NCI-H146 treated with DMSO at 0.1 percent for 48 hours (cell line): ENCODE measurements at regions not wholly inside any gene's neighbourhood (a gene's known extent, or its start where the extent isn't known, plus 50 kb on each side); places are given as distances from the start of the nearest gene placed in this dataset.
A peak's percentile ranks its signal among the peaks of the same experiment; 100 is the strongest.
"Not testable (repeated sequence)": the region's sequence is repeated elsewhere in the genome, so short reads cannot be mapped to it uniquely, and the experiment has no call there.

Source experiments
- DNase-seq: peaks from one replicate; lab custom pipeline; 2025; ENCODE audit not compliant: unreplicated experiment; lab: John Stamatoyannopoulos, UW

GRCh38 chr13:79895416-79895815 lies 414.5 kb downstream of the NDFIP2 start:
- no peak for DNase-seq

DNA sequence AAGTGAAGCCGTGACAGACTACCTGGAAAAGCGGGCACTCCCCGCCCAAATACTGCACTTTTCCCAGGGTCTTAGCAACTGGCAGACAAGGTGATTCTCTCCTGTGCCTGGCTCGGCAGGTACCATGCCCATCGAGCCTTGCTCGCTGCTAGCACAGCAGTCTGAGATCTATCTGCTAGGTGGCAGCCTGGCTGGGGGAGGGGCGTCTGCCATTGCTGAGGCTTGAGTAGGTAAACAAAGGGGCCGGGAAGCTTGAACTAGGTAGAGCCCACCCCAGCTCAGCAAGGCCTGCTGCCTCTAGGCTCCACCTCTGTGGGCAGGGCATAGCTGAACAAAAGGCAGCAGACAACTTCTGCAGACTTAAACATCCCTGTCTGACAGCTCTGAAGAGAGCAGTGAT lies 406.3 kb downstream of the NDFIP2 start:
- DNase-seq, result not testable (repeated sequence)

- no peak for DNase-seq
These were observed 405.6 kb downstream of the NDFIP2 start for GRCh38 chr13:79886601-79887000.

DNA sequence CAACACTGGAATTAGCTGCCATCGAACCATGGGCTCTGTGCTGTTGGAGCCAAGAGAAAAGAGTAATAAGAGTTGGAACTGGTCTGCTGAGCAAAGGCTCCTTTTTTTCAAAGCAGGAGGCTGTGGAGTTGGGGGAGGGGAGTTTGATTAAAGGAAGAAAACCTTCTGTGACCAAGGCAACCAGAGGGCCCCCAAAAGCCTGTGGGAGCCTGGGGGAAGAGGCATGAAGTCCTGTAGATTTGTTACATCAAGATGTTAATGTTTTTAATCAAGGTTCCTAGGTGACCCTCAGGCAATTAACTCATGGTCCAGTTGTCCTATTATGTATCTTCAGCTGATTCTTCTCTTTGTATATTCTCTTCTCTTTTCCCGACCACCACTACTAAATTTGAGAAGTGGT lies 403.9 kb downstream of the NDFIP2 start:
- DNase-seq, result no peak

GRCh38 chr13:79883216-79883615 lies 402.3 kb downstream of the NDFIP2 start:
- DNase-seq, result no peak

GRCh38 chr13:79880818-79881217 lies 399.9 kb downstream of the NDFIP2 start:
- no peak for DNase-seq

DNA sequence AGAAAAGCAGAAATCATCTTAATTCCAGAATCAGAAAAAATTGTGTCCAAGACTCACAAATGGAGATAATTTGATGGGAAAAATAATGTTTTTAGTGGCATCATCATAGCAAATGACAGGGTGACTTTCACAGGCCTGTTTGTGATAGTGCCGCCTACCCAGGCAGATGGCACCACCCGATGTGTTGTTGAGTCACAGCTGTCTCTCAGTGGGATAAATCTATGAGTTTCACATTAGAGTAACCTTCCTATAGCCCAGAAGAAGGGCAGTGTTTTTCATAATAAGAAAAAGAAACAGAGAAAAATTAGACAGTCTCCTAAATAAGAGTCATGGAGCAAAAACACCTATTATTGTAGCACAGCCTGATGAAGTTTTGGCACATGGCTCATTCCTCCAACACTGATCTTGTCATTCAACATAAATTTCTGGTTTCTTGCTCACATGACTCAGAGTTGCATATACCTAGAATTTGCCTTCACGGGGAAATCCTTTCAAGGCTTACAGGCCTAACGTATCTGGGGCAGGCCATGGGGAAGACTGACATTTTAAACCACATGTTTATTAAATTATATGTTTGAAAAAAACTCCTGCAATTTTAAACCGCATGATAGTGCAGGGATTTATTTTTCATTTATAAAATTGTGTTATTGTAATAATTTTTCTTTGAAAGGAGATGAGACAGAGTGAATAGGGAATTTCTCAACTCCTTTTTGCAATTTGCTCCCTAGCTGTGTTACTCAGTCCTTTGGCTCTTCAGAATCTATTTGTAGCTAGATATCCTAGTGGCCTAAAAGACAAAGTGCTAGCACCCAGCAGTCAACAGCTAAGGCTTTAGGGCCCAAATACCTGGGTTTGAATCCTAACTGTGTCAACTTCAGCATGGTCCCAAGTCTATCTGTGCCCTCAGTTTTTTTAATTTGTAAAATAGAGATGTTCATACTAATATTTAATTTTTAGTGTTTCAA lies 393.7 kb downstream of the NDFIP2 start:
- DNase-seq, result no peak

GRCh38 chr13:79871594-79871993 lies 390.6 kb downstream of the NDFIP2 start:
- no peak for DNase-seq

GRCh38 chr13:79870766-79871165 lies 389.8 kb downstream of the NDFIP2 start:
- no peak for DNase-seq

DNA sequence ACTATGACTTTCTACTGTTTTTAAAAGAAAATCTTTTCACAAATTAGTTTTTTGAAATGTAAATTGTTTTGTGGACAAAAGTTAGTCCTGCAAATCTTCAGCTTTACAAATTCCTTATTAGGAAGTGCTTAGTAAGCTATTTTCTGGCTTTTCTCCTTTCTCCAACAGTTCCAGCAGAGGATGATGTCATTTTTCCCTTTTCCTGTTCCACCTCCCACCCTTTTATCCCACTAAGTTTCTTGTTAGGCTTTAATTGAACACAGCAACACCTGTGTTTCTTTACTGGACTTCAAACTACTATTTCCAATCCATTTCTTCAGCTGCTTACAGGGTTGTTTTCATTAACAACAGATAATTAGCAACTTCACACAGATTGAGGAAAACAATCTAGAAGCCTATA lies 389.2 kb downstream of the NDFIP2 start:
- DNase-seq, result no peak

DNA sequence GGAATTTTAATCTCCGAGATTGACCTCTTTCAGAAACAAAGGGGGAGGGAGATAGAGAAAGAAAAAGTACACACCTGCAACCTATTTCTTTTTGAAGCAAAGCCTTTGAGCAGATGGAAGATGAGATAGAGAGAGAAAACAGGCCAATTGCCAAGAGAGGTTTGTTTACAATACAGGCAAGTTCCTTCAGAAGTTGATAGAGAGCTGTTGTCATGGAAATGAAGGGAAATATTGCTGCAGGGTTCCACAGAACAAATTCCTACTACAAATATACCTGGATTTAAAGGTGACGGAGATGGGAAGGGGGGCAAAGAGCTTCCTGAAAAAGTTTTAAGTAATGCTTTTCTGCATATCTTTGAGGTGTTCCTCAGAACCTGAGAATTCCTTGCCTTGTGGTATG lies 388.4 kb downstream of the NDFIP2 start:
- DNase-seq, result no peak

DNA sequence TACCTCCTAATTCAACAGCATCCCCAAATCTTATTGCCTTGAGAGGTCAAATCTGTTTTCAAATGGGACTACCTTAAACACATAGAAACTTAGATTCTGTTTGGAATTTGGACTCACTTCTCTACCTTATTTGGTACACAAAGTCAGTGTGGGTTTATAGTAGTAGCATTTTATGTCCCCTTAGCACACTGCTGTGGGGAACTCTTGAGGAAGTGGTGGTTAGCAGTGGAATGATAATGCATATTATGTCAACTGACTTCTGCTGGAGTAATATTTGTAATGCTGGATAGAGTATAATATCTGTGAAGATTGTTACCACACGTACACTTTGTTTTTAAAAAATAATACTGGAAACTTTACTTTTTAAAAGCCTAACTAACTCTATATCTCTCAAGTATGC lies 386.3 kb downstream of the NDFIP2 start:
- DNase-seq, result no peak

DNA sequence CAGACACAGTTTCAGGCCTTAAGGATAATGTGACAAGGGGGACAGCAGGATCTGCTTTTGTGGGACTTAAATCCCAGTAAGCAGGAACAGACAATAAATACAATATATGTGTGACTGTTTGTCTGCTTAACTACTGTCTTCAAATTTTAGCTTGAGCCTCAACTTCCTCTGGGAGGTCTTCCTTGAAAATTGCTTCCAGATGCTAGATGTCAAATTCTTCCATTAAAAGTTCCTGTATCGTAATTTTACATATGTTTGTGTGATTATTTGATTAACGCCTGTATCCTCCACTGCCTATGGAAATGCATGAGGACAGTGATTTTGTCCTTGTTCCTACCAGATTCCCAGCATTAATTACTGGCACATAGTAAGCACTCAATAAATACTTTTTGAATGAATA lies 385.5 kb downstream of the NDFIP2 start:
- DNase-seq, result no peak

GRCh38 chr13:79862515-79862914 lies 381.6 kb downstream of the NDFIP2 start:
- DNase-seq, result no peak

- no peak for DNase-seq
These were observed 380.8 kb downstream of the NDFIP2 start for GRCh38 chr13:79861731-79862130.

GRCh38 chr13:79860791-79861190 lies 379.8 kb downstream of the NDFIP2 start:
- no peak for DNase-seq

DNA sequence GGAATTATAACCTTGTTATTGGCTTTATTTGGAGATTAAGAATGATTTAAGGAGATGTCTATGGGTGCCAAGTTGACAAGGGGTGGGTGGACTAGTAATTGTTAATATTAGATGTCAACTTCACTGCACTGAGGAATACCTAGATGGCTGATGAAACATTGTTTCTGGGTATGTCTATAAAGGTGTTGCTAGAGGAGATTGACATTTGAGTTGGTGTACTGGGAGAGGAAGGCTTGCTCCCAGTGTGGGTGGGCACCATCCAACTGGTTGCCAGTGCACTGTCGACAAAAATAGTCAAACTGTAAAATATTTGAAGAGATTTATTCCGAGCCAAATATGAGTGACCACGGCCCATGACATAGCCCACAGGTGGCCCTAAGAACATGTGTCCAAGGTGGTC lies 378.8 kb downstream of the NDFIP2 start:
- DNase-seq, result no peak

DNA sequence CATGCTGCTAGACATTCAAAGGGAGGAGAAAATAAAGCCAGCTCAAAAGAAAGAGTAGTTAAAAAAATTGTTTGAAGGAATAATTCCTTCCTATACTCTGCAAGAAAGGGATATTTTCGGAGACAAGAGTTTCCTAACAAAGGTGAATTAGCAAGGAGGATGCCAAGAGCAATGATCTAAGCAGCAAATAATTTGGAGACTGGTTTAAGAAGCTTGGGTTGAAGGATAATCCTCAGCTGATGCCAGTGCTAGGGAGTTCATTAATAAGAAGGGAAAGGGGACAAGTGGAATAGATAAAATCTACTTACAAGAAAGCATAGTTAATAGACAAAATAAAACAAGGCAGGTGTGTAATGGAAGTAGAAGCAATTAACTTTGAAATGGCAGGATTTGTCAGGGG lies 372.3 kb downstream of the NDFIP2 start:
- DNase-seq, result no peak

DNA sequence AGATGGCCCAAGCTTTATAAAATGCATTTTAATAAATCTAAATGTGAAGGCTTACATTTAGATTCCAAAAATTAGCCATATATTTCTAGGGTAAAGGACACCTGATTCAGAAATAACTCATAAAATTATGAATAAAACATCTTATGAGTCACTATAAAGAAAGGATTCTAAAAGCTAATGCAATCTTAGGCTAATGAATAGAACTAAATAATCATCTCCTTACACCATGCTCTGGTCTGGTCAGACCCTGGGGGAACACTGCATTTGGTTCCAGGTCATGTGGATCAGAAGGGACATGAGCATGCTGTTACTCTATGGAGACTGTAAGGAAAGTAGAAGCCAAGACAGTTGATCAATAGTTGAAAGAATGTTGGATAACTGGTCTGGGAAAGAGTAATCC lies 370.4 kb downstream of the NDFIP2 start:
- no peak for DNase-seq

DNA sequence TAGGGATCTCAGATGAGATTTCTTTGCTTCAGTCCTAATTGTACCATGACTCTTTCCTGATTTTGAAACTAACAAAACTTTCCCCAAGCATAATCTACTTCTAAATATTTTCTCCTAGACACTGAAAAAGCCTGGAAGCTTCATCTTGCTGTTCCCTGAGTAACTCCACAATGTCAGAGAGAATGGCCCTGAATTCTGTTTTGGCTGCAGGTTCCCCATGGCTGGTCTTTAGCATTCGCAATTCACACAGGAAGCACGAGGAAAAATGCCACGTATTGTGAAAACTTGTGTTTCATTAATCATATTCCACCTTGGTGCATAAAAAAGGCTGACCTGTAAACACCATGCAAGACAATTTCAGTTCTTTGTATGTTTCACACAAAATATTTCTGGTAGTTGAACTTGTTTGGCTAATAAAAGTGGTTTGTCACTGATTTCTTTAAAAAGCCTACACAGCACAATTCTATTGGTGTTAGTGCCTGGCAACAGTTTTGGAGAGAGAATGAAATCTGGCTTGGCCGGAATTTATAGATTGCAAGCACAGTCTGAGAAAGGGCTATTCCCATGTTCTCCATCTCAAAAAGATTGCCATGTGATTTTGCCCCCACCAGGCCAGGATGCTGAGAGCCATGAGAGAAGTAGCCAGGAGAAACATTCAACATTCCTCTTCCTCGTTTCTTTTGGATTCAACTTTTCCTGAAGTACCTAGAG lies 367.1 kb downstream of the NDFIP2 start:
- no peak for DNase-seq

DNA sequence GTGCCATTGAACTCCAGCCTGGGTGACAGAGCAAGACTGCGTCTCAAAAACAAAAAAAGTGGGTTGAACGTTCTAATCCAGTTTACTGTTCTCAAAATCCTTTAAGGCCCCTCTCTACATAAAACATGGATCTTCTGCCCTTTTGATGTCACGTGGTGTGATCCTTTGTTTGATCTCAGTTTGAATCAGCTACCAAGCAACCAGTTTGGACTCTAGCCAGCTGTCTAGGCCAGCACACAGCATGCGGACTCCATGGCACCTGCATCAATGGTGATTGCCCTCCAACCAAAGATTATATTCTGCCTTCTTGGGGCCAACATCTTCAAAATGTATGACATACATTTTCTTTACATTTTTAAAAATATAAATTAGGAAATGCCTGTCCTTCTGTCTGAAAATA lies 365.4 kb downstream of the NDFIP2 start:
- DNase-seq, result peak; percentile 49

- DNase-seq, result no peak
These were observed 356.9 kb downstream of the NDFIP2 start for GRCh38 chr13:79837741-79838450.
